Mesothelial cell of epicardium (in vitro differentiated cells): ENCODE measurements at regions not wholly inside any gene's neighbourhood (a gene's known extent, or its start where the extent isn't known, plus 50 kb on each side); places are given as distances from the start of the nearest gene placed in this dataset.
A peak's percentile ranks its signal among the peaks of the same experiment; 100 is the strongest.
"Not testable (repeated sequence)": the region's sequence is repeated elsewhere in the genome, so short reads cannot be mapped to it uniquely, and the experiment has no call there.

Source experiments
- DNase-seq, 2 experiments: peaks; one replicate each; pipeline ENCODE4 v3.0.0; 2021; ENCODE audit warnings: low spot score in 2 of 2; ENCODE audit not compliant: unreplicated experiment in 2 of 2
- H3K27ac Mint-ChIP-seq: 2 replicates; pipeline ENCODE4 v1.8.0; 2021; ENCODE audit warnings: mixed read lengths
- H3K27me3 Mint-ChIP-seq: 2 replicates; pipeline ENCODE4 v1.8.0; 2021; ENCODE audit warnings: low read depth, mixed read lengths
- H3K36me3 Mint-ChIP-seq: 2 replicates; pipeline ENCODE4 v1.8.0; 2021; ENCODE audit warnings: mixed read lengths
- H3K4me1 Mint-ChIP-seq: 2 replicates; pipeline ENCODE4 v1.8.0; 2021; ENCODE audit warnings: mixed read lengths
- H3K4me3 Mint-ChIP-seq: 2 replicates; pipeline ENCODE4 v1.8.0; 2021; ENCODE audit warnings: mild to moderate bottlenecking, moderate library complexity, mixed read lengths
- H3K9me3 Mint-ChIP-seq: 2 replicates; pipeline ENCODE4 v1.8.0; 2021; ENCODE audit warnings: mixed read lengths
- CTCF ChIP-seq: fragments of 200-600 bp; sonication (generic); IDR thresholded peaks from one replicate; pipeline ENCODE4 v1.5.0; 2021; ENCODE audit warnings: antibody characterized with exemption; ENCODE audit not compliant: unreplicated experiment

- DNase-seq, result no peak
- Mint-ChIP-seq H3K9me3 (peaks cover 48% of the 10 kb centered on the region), H3K4me3 (no peak overlapping the region), H3K4me1 (peaks cover 4% of the 10 kb centered on the region), H3K36me3 (peaks cover 24% of the 10 kb centered on the region), H3K27ac (no peak overlapping the region), H3K27me3 (no peaks in the 10 kb centered on the region)
- no peak for TF ChIP-seq CTCF
Measured at GRCh38 chr6:135722679-135723078, 128.8 kb upstream of the PDE7B start.

- Mint-ChIP-seq H3K9me3 (peaks cover 33% of the 10 kb centered on the region), H3K27ac (peak overlapping the region; percentile 87), H3K4me1 (peaks cover 20% of the 10 kb centered on the region), H3K27me3 (no peaks in the 10 kb centered on the region), H3K36me3 (peaks cover 23% of the 10 kb centered on the region), H3K4me3 (no peak overlapping the region)
- no peak for TF ChIP-seq CTCF
- no peak for DNase-seq
Measured at GRCh38 chr6:135728589-135728988, 122.9 kb upstream of the PDE7B start.

- Mint-ChIP-seq H3K27ac (no peak overlapping the region), H3K27me3 (no peaks in the 10 kb centered on the region), H3K9me3 (peaks cover 17% of the 10 kb centered on the region), H3K36me3 (peaks cover 10% of the 10 kb centered on the region), H3K4me1 (peaks cover 21% of the 10 kb centered on the region), H3K4me3 (no peak overlapping the region)
- no peak for TF ChIP-seq CTCF
- DNase-seq, result no peak
Measured at GRCh38 chr6:135731116-135731515, 120.4 kb upstream of the PDE7B start.

GRCh38 chr6:135736351-135736750, 115.2 kb upstream of the PDE7B start:
- DNase-seq, H3K27me3 Mint-ChIP-seq, H3K27ac Mint-ChIP-seq, H3K4me3 Mint-ChIP-seq, H3K36me3 Mint-ChIP-seq, H3K9me3 Mint-ChIP-seq: not testable (repeated sequence)
- peaks cover 15% of the 10 kb centered on the region for H3K4me1 Mint-ChIP-seq

GRCh38 chr6:135738636-135739035, 112.9 kb upstream of the PDE7B start:
- Mint-ChIP-seq H3K27me3 (no peaks in the 10 kb centered on the region), H3K36me3 (peaks cover 2% of the 10 kb centered on the region), H3K4me3 (no peak overlapping the region), H3K9me3 (peaks cover 4% of the 10 kb centered on the region), H3K4me1 (peaks cover 16% of the 10 kb centered on the region), H3K27ac (no peak overlapping the region)
- TF ChIP-seq CTCF, result no peak
- no peak for DNase-seq

- DNase-seq, result no peak
- no peak overlapping the region for H3K4me3 Mint-ChIP-seq
Measured at GRCh38 chr6:135739288-135739687, 112.2 kb upstream of the PDE7B start.

More at GRCh38 chr6:135739288-135739687, 112.2 kb upstream of the PDE7B start:
- peaks cover 4% of the 10 kb centered on the region for H3K9me3 Mint-ChIP-seq
- H3K36me3 Mint-ChIP-seq, result peaks cover 2% of the 10 kb centered on the region
- no peaks in the 10 kb centered on the region for H3K27me3 Mint-ChIP-seq
- H3K27ac Mint-ChIP-seq, result peak overlapping the region; percentile 43
- peaks cover 18% of the 10 kb centered on the region for H3K4me1 Mint-ChIP-seq
- no peak for TF ChIP-seq CTCF
